Astrocyte of the cerebellum (primary cell): ENCODE measurements at regions not wholly inside any gene's neighbourhood (a gene's known extent, or its start where the extent isn't known, plus 50 kb on each side); places are given as distances from the start of the nearest gene placed in this dataset.
"Not testable (repeated sequence)": the region's sequence is repeated elsewhere in the genome, so short reads cannot be mapped to it uniquely, and the experiment has no call there.

ENCODE experiments used
- DNase-seq: peaks from one replicate; pipeline ENCODE4 v3.0.0-alpha.2; 2011; ENCODE audit warnings: low read depth
- H3K4me3 ChIP-seq: 2 replicates; pipeline ENCODE4 v1.5.1; 2011; ENCODE audit warnings: mild to moderate bottlenecking, low read depth, low read length, moderate library complexity
- CTCF ChIP-seq: IDR thresholded peaks from 2 replicates; pipeline ENCODE4 v1.5.1; 2012; ENCODE audit warnings: low read length, low read depth, moderate library complexity, mild to moderate bottlenecking; ENCODE audit errors: missing control alignments
- in situ Hi-C: cut with HindIII; loops from 2 replicates; pipeline ENCODE4 v1.10.0; 2017; ENCODE audit warnings: low sequenced_read_pairs

DNA sequence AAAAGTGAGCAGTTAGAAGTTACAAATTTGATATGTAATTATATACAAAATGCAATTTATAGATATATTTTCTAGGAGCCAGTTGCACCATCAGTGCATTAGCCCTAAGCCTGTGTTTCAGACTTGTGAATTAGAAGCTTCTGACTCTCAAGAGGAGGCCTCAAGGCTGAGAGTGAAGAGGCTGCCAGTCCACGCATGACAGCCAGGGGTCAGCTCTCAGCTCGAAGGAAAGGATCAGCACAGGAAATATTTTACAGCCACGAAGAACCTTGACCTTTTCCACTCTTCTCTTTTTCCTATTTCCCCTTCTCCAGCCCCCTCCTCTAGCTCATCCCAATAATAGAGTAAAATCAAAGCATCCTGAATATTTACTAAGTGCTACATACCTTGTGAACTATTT, 642.4 kb downstream of the TRIML1 start:
- peak; percentile 18 for TF ChIP-seq CTCF
- in situ Hi-C loops, result no loop called here
- DNase-seq, result no peak
- H3K4me3 ChIP-seq, result no peak overlapping the region

DNA sequence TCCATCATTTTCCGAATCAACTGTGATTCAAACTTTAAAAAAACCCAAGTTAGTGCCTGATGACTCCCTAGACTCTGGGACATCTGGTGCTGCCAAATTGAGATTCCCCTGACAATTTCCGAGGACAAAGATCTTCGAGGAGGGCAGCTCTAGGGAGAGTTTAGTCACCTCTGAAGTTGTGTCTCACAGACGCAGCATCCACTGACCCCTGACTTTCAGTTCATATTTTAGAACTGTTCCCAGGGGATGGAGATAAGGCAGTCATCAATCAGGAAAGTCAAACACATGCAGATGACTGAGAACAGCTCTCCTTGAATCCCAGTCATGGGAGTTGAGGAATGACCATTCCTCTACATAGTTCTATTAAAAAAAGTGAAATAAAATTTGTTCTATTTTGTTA, 643.9 kb downstream of the TRIML1 start:
- no peak for TF ChIP-seq CTCF
- in situ Hi-C loops, result no loop called here
- H3K4me3 ChIP-seq, result no peak overlapping the region
- DNase-seq, result no peak

- no peak overlapping the region for H3K4me3 ChIP-seq
- in situ Hi-C loops, result no loop called here
- TF ChIP-seq CTCF, result no peak
- DNase-seq, result no peak
These were observed 644.4 kb downstream of the TRIML1 start for GRCh38 chr4:188783606-188784160.

DNA sequence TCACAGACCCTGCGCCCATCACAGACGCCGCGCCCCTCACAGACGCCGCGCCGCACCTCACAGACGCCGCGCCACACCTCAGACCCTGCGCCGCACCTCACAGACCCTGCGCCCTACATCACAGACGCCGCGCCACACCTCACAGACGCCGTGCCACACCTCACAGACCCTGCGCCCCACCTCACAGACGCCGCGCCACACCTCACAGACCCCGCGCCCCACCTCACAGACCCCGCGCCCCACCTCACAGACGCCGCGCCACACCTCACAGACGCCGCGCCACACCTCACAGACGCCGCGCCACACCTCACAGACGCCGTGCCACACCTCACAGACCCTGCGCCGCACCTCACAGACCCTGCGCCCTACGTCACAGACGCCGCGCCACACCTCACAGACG, 657.4 kb downstream of the TRIML1 start:
- in situ Hi-C loops, DNase-seq, H3K4me3 ChIP-seq: not testable (repeated sequence)

- H3K4me3 ChIP-seq, in situ Hi-C loops, DNase-seq: not testable (repeated sequence)
These were observed 657.8 kb downstream of the TRIML1 start for GRCh38 chr4:188797011-188797410.

DNA sequence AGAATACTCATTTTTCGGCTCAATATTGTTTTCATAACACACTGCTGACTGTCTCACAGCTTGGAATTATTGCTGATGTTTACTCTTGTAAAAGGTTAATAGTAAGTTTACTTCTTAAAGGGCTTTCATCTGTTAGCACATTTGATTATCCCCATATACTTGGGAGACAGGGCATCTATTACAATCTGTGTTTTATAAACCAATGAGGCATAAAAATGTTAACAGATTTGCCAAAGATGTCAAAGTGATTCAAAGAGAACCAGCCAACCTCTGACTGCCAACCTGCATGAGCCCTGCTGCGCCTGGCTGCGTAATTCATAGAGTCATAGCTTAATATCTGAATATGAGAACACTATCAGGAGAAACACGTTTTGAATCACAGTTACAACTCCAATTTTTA, 665.6 kb downstream of the TRIML1 start:
- no peak overlapping the region for H3K4me3 ChIP-seq
- TF ChIP-seq CTCF, result no peak
- no peak for DNase-seq
- in situ Hi-C loops, result no loop called here

DNA sequence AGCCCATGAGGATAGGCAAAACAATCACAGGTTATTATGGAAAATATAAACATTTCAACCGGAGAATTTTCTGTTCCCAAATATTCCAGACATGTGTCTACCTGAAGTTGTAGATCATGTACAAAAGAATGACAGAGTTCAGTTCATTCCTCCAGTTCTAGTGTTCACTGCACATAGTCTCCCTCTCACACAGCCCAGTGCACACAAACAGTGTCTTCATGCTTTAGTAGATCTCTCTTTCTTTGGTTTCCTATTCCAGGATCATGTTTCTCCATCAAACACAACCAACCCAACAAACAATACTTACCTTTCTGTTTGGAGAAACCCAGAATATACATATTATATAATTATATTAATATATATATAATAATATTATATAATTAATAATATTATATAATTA, 671.9 kb downstream of the TRIML1 start:
- DNase-seq, result no peak
- in situ Hi-C loops, result no loop called here
- no peak overlapping the region for H3K4me3 ChIP-seq
- TF ChIP-seq CTCF, result no peak

DNA sequence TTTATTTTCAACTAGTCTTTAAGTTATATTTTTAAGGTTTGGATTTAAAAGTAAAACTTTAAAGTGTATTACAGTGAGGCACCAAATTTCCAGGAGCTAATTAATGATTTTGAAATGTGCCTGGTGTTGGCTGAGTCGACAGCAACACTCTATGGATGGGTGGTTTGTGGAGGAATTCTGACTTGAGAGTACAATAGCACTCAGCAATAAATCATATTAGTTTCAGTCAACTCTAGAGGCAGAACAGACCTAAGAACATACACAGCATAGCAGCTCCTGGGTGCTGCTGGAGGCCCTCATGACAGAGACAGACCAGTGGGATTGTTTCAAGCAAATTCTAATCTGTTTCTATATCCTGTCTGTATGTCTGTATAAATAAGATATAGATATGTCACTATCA, 673.4 kb downstream of the TRIML1 start:
- TF ChIP-seq CTCF, result no peak
- in situ Hi-C loops, result no loop called here
- no peak overlapping the region for H3K4me3 ChIP-seq
- DNase-seq, result no peak
